Fibroblast of mammary gland (primary cell): ENCODE measurements at regions not wholly inside any gene's neighbourhood (a gene's known extent, or its start where the extent isn't known, plus 50 kb on each side); places are given as distances from the start of the nearest gene placed in this dataset.

Experiments used
- DNase-seq: peaks from one replicate; pipeline ENCODE4 v3.0.0-alpha.2; 2010; ENCODE audit warnings: low read depth
- H3K4me3 ChIP-seq: 2 replicates; pipeline ENCODE4 v1.5.1; 2011; ENCODE audit warnings: low read depth, mild to moderate bottlenecking, low read length, moderate library complexity; ENCODE audit not compliant: control insufficient read depth
- CTCF ChIP-seq: conservative IDR thresholded peaks from 2 replicates; pipeline ENCODE4 v1.5.1; 2011; ENCODE audit warnings: low read depth, low read length, inconsistent platforms; ENCODE audit not compliant: control insufficient read depth, insufficient read depth

GRCh38 chr3:23002836-23003732 lies 200.0 kb upstream of the UBE2E2 start:
- no peak for TF ChIP-seq CTCF
- no peak overlapping the region for H3K4me3 ChIP-seq
- peak; percentile 45 for DNase-seq

- TF ChIP-seq CTCF, result no peak
- no peak overlapping the region for H3K4me3 ChIP-seq
- no peak for DNase-seq
Observed at GRCh38 chr3:23003733-23004046, 199.4 kb upstream of the UBE2E2 start.

- peak; percentile 84 for DNase-seq
- no peak overlapping the region for H3K4me3 ChIP-seq
- TF ChIP-seq CTCF, result no peak
Observed at GRCh38 chr3:23004971-23005370, 198.2 kb upstream of the UBE2E2 start.

- no peak overlapping the region for H3K4me3 ChIP-seq
- DNase-seq, result peak; percentile 22
- TF ChIP-seq CTCF, result no peak
Observed at GRCh38 chr3:23017801-23018200, 185.3 kb upstream of the UBE2E2 start.

GRCh38 chr3:23019596-23020300 lies 183.4 kb upstream of the UBE2E2 start:
- DNase-seq, result no peak
- H3K4me3 ChIP-seq, result no peak overlapping the region
- no peak for TF ChIP-seq CTCF

GRCh38 chr3:23028294-23028693 lies 174.8 kb upstream of the UBE2E2 start:
- no peak for DNase-seq
- no peak overlapping the region for H3K4me3 ChIP-seq
- no peak for TF ChIP-seq CTCF
